ENCODE measurements at regions not wholly inside any gene's neighbourhood (a gene's known extent, or its start where the extent isn't known, plus 50 kb on each side); places are given as distances from the start of the nearest gene placed in this dataset.

DNA sequence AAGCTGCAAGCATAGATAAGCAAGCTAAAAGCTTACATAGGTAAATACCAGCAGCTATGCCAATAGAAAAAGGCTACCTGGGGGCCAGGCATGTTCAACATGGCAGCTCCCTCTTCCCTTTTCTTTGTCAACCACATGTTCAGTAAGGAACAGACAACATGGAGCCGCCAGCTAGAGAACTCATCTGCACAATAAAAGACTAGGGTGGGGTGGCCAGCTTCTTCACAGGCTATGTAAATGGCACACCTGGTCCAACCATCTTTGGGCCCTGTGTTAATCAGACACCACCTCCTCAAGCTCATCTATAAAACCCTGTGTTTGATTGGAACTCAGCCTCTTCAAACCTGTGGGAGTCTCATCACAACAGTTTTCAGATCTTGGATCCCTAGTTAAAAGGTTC, 129.7 kb upstream of the TMPO start:
- no peak for FAIRE-seq

DNA sequence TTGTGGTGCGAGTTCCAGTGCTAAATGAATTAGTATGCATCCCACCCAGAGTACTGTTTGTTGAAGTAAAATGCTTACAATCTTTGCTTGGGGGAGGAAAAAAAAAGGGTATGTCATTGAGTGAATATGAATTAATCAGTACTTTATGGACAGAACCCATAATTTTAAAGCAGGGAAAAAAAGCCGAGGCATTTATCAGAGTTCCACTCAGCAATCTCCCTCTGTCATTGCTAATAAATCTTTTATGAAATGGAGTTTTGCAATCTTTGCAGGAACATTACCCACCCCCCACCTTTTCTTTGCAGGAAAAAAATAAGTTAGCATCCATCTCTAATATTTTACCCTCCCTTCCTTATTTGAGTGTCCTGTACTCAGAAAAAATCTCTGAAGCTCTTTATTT, 127.9 kb upstream of the TMPO start:
- FAIRE-seq, result no peak
- no peak for DNase-seq (ENCODE audit: low spot score)

More for the DNA sequence above, 129.7 kb upstream of the TMPO start:
- no peak for DNase-seq (ENCODE audit: low spot score)

GRCh38 chr12:98388126-98388525, 127.3 kb upstream of the TMPO start:
- FAIRE-seq (no peak), DNase-seq (ENCODE audit: low spot score) (no peak)

- no peak for DNase-seq (ENCODE audit: low spot score)
- no peak for FAIRE-seq
Observed at GRCh38 chr12:98389593-98389992, 125.8 kb upstream of the TMPO start.

- FAIRE-seq (peak; percentile 28), DNase-seq (ENCODE audit: low spot score) (peak; percentile 43)
Observed at GRCh38 chr12:98397323-98398105, 117.9 kb upstream of the TMPO start.

DNA sequence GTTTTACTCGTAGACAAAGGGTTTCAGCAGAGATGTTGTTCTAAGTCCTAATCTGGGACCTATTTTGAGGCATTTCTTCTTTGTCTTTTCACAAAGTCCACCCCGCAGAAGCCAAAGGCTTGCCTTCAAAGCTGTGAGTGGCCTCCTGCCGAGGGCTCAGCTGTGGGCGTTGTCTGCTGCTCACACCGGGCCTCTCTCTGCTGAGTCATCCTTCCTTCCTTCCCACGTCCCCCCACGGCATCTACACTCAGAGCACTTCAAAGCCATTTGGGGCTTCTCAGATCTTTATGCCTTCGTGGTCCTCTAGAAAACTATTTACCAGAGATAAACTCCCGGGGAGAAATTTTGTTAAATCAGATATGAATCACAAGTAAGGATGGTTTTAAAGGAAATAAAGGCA, 115.9 kb upstream of the TMPO start:
- DNase-seq (ENCODE audit: low spot score) (peak; percentile 42), FAIRE-seq (peak; percentile 53)

GRCh38 chr12:98401427-98401826, 114.0 kb upstream of the TMPO start:
- DNase-seq (ENCODE audit: low spot score) (peak; percentile 58), FAIRE-seq (peak; percentile 86)

DNA sequence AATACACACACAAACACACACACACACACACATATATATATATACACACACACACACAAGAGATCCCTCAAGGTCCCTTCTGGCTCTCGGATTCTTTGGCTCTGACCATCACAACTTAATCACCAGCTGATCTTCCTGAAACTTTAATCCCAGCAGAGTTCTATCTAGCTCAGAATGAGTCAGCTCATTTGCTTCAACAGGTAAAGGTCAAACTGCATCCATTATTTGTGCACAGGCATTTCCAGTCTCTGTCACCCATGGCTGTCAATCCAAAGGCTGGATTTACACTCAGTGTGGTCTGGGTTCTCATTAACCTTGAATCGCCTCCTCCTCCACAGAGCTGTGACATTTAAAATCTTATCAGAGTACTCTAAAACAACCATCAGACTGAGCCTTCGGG, 113.3 kb upstream of the TMPO start:
- FAIRE-seq (peak; percentile 90), DNase-seq (ENCODE audit: low spot score) (peak; percentile 67)

DNA sequence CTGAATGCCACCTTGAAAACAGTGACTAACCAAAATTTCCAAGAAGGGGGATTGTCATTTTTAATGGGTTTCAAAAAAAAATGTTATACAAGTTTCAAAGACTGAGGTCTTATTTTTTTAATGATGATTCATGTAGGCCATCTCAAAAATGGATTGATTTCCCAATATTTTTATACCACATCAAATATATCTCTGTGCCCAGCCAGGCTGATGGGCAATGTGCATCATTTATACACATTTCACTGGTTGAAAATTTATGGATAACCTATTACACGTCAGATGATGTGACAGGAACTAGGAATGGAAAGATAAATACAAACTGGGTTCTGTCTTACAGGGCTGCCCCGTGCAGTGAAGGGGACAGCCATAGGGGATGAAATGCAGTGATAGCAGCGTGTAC, 112.7 kb upstream of the TMPO start:
- no peak for FAIRE-seq

DNA sequence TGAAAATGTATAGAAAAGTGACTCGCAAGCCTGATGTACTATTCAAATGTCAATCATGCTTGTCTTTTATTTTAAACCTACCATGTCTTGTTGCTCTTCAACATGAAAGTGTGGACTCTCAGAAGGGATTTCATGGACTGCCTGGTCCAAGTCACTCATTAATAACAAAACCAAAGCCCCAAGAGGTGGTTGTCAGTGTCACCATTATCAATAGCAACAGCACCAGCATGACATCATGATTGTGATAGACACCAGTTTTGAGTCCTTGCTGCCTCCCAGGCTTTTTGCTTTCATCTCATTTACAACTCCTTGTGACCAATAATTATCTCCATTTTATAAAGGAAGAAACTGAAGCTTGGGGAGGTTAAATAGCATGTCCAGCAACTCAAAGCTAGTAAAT, 112.0 kb upstream of the TMPO start:
- FAIRE-seq (no peak), DNase-seq (ENCODE audit: low spot score) (no peak)

More for the DNA sequence above, 112.7 kb upstream of the TMPO start:
- DNase-seq (ENCODE audit: low spot score), result no peak

DNA sequence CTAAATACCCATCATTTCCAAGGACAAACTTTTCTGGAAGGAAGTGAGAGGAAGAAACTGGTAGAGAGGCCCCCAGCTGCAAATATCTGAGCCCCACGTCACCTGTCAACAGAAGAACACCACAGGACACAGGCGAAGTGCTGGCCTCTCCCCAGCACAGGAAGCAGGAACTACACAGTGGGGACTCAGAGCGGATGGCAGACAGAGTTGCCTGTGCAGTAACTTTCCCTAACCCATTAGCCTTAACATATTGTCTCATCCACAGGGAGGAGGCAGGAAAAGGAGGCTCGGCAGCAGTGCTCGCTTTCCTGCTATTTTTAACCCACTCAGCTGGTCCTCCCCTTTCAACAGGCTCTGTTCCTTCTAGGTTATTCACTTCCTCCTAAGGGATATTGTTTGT, 111.5 kb upstream of the TMPO start:
- no peak for DNase-seq (ENCODE audit: low spot score)
- no peak for FAIRE-seq

DNA sequence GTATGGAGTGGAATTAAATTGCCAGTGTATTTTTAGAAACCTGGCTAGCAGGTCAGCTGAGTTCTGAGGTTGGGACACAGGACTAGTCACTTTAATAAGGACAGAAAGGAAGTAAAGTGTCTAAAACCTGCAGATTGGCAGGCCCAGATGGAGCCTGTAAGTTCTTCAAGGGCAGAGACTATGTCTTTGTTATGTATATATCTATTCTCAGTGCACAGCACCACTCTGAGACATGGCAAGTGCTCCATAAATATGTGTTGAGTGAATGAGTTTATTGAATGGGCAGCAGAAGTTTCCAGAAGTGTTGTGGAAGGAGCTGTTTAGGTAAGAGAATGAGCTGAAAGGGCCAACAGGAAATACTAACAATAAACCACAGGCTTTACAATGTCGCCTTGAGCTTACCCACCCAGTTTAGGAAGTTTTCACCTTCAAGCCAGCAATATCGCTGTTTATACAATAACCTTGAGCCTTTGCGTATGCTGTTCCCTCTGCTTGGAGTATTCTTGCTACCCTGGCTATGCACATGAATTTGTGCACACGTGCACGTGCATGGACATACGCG, 109.5 kb upstream of the TMPO start:
- FAIRE-seq, result no peak
- no peak for DNase-seq (ENCODE audit: low spot score)

GRCh38 chr12:98406378-98406777, 109.0 kb upstream of the TMPO start:
- FAIRE-seq, result no peak
- DNase-seq (ENCODE audit: low spot score), result no peak

- FAIRE-seq (no peak), DNase-seq (ENCODE audit: low spot score) (no peak)
Observed at GRCh38 chr12:98408681-98409080, 106.7 kb upstream of the TMPO start.

DNA sequence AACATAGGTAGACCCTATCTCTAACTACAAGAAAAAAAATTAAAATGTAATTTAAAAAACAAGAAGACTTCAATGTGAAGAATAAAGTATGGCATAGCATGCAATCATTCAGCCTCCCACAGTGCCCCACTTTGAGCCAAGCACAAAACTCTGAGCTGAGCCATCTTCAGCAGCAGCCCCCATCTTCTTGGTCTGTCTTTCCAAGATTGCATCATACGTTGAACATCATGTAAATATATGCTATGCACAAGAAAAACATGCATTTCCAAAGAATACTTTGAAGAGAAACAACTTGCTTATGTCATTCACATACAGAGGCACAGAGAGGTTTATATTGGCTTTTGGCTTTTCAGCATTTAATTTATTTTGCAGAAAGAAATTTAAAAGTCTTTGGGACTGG, 105.8 kb upstream of the TMPO start:
- no peak for DNase-seq (ENCODE audit: low spot score)
- FAIRE-seq, result no peak

- DNase-seq (ENCODE audit: low spot score), result no peak
- FAIRE-seq, result no peak
Observed at GRCh38 chr12:98410356-98410755, 105.0 kb upstream of the TMPO start.

- DNase-seq (ENCODE audit: low spot score) (no peak), FAIRE-seq (no peak)
Observed at GRCh38 chr12:98416845-98417244, 98.5 kb upstream of the TMPO start.

- no peak for FAIRE-seq
Observed at GRCh38 chr12:98417266-98417665, 98.1 kb upstream of the TMPO start.

DNA sequence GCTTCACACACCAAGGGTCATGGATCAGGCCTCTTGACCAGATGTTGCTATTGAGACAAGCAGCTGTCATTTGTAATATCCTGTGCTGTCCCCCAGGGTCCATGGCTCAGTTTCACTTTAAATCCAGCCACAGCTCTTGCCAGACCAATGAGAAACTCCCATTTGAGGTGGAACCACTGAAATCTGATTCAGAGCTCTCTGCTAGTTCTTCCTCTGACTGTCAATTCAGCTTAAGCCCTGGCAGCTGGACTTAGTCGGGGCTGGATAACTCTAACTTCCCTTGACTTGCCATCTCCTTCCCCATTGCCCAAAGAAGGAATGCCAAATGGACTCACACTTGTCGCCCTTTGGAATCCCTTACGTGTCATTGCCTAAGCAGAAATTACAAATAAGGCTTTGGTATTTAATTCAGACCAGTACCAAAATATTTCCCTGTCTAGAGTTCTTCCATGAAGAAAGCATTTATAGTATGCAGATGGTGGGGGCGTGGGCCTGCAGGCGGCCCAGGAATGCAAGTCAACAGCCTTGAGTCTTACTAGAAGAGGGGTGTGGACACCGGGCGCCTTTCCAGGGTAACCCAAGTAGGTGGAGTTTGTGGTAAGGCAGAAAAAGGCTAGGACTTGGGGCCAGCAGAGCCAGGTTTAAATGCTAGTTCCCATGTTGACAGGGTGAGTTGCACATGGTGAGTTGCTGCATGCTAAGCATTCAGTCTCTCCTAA, 96.9 kb upstream of the TMPO start:
- peak; percentile 47 for DNase-seq (ENCODE audit: low spot score)
- no peak for FAIRE-seq

More at GRCh38 chr12:98417266-98417665, 98.1 kb upstream of the TMPO start:
- no peak for DNase-seq (ENCODE audit: low spot score)

- DNase-seq (ENCODE audit: low spot score) (no peak), FAIRE-seq (no peak)
Observed at GRCh38 chr12:98419081-98419794, 96.2 kb upstream of the TMPO start.

DNA sequence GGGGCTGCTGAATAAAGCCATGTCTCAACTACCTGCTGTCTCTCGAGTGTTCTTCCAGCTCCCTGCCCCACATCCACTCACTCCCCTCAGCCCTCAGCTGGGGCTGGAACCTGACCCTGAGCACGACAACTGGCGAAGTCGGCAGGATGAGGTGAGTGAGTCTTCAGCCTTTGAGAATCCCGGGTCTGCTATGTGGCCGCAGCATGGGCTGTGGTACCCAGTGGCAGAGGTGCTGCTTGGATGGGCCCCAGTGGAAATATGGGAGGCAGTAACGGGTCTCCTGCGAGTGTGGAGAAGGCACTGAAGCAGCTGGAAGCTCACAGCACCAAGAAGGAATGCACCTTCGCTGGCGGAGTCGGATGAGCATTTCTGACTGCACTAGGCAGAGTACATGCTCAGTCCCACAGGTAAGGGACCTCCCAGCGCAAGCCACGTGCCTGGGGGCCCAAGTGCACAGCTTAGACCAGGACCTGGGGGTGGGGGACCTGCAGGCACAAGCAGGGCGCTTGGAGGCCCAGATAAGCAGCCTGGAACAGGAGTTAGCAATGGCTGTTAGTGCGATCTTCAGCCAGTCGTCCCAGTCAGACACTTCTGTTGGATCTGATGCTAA, 95.5 kb upstream of the TMPO start:
- FAIRE-seq (no peak), DNase-seq (ENCODE audit: low spot score) (no peak)
